Astrocyte (in vitro differentiated cells and primary cell): ENCODE measurements at regions not wholly inside any gene's neighbourhood (a gene's known extent, or its start where the extent isn't known, plus 50 kb on each side); places are given as distances from the start of the nearest gene placed in this dataset.

Experiments
- EZH2 ChIP-seq: IDR thresholded peaks from 2 replicates; pipeline ENCODE4 v1.6.1; 2012; ENCODE audit warnings: mild to moderate bottlenecking, low read length, inconsistent platforms; ENCODE audit not compliant: insufficient read depth
- TF ChIP-seq, protein P1 (sequence below): IDR thresholded peaks from 2 replicates; pipeline ENCODE4 v1.5.1; 2011; ENCODE audit warnings: low read depth, mild to moderate bottlenecking, inconsistent platforms, low read length, moderate library complexity; ENCODE audit not compliant: insufficient read depth

DNA sequence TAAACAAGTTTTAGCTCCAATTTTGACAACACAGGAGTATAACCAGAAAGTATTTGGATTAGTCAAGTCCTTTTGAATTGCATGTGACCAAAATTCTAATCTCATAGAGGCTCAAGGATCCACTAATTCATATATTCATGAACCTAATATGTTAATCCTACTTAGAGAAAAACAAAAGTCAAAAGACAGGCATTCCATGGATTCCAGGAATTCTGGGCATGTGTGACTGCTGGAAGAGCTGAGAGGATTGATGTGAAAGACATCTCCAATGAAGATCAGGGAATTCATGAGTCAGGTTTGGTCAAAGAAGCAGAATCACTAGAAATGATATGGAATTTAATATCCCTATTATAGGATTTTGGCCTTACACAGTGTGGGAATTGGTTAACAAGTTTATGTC is 1494.6 kb upstream of the DDX18 start:
- TF ChIP-seq, protein P1, sequence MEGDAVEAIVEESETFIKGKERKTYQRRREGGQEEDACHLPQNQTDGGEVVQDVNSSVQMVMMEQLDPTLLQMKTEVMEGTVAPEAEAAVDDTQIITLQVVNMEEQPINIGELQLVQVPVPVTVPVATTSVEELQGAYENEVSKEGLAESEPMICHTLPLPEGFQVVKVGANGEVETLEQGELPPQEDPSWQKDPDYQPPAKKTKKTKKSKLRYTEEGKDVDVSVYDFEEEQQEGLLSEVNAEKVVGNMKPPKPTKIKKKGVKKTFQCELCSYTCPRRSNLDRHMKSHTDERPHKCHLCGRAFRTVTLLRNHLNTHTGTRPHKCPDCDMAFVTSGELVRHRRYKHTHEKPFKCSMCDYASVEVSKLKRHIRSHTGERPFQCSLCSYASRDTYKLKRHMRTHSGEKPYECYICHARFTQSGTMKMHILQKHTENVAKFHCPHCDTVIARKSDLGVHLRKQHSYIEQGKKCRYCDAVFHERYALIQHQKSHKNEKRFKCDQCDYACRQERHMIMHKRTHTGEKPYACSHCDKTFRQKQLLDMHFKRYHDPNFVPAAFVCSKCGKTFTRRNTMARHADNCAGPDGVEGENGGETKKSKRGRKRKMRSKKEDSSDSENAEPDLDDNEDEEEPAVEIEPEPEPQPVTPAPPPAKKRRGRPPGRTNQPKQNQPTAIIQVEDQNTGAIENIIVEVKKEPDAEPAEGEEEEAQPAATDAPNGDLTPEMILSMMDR: no peak
- no peak for TF ChIP-seq EZH2
